ENCODE measurements at regions not wholly inside any gene's neighbourhood (a gene's known extent, or its start where the extent isn't known, plus 50 kb on each side); places are given as distances from the start of the nearest gene placed in this dataset.

DNA sequence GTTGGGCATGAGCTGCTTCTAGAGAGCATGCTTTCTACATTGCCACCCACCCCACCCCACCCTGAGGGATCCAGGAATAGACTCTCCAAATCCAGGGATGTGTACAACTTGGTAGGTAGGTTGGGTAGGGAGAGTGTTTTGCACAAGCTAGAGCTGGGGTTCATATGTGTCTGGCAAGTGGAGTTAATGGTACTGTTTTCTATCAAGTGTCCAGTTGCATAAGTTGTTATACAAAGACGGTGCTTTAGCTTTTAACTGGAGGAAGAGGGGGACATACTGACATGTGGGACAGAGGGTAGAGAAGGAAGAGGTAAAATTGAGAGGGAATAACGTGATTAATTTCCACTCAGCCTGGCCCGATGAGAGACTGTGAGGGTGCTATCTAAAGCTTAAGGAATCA is 51.0 kb upstream of the TNC start:
- FAIRE-seq: no peak

DNA sequence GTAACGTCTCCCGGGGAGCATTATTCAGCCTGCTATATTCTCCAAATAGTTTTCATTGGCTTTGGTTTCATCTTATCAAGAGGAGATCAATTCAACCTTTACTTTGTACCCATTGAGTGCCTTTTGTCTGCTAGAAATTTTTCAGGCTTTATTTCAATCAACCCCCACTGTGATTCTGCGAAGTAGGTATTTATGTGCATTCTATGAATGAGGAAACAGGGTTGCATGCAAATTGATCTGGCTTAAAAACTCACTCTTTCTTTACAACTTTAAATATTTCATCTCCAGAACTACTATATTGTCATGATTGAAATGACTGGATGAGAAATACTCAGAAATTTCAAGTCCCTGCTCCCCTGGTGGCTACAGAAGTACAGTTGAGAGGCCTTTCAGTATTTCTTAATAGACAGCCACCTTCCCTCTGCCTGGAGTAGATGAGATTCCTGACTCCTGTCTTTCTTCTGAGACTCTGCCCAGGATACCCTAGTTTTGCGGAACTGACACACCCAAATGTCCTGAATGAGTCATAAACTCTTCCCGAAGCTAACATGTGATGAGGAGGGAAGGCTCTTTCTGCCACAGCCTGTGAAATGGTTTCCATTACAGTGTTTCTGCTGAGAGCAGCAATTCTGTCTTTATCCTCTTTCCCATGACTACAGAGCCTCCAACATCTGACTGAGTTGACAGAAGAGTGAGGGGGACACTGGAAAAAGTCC is 52.6 kb upstream of the TNC start:
- no peak for FAIRE-seq

DNA sequence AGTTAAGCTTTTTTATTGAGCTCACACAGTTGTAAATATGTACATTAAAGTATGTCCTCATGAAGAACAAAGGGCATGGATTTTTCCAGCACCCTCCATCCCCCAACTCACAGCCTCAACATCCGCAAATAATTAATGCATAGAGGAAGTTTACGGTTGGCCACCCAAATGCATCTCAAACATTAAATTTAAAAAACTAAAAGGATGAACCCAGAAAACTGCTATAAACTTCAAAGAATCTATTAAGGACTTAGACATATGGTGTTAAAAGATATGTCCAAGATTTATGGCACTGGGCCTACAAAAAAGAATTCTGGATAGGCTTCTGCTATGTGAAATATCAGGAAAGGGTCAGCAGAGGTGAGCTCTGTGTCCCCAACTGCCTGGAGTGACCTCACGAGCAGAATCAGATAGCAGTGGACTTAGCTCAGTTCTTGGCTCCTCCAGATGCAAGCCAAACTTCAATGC is 54.0 kb upstream of the TNC start:
- FAIRE-seq: no peak

DNA sequence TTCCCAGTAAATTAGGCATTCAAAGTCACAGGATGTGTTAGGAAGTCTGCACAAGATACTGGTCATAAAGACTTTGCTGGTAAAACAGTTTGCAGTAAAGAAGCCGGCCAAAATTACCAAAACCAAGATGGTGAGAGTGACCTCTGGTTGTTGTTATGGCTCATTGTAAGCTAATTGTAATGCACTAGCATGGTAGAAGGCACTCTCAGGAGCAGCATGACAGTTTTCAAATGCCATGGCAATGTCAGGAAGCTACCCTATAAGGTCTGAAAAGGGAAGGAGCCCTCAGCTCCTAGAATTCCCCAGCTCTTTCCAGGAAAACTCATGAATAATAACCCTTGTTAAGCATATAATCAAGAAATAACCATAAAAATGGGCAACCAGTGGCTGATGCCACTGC is 64.3 kb upstream of the TNC start:
- FAIRE-seq: no peak

DNA sequence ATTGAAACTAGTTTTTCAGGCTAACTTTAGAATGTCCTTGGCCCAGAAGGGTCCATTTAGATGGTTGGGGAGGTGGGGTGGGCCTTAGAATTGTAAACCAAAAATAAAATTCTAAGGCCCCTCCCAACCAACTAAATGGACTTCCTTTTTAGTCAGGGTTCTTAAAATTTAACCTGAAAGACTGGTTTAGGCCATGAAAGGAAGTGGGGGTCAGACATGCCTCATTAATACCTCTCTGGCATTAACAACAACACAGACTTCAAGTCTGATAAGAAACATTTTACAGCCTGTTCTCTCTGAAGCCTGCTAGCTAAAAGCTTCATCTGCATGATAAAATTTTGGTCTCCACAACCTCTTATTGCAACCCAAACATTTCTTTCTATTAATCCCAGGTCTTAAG is 65.5 kb upstream of the TNC start:
- FAIRE-seq: no peak

DNA sequence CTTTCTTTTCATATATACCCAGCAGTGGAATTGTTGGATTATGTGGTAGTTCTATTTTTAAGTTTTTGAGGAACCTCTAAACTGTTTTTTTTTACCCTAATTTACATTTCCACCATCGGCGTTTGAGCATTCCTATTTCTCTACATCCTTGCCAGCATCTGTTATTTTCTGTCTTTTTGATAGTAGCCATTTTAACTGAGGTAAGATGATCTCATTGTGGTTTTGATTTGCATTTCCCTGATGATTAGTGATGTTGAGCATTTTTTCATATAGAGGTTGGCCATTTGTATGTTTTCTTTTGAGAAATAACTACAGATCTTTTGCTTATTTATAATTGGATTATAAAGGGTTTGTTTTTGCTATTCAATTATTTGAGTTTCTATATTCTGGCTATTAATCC is 71.7 kb upstream of the TNC start:
- FAIRE-seq: no peak

DNA sequence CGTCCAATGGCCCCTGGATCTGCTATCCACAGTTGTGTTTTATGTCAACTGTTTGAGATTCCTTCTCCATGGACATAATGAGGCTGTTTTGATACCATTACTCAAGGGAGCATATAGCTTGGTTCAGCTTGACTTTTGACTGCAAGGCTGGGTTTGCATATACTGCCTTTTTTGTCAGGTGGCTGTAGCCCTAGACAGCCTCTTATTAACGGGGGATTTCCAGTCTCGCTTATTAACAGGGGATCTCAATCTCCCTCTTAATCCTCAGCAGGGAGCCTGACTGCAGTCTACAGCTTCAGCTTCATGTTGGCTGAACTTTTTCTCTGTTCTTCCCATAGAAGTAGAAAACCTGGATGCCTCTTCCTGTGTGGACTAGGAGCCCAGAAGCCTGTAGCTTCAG is 73.7 kb upstream of the TNC start:
- FAIRE-seq: no peak

DNA sequence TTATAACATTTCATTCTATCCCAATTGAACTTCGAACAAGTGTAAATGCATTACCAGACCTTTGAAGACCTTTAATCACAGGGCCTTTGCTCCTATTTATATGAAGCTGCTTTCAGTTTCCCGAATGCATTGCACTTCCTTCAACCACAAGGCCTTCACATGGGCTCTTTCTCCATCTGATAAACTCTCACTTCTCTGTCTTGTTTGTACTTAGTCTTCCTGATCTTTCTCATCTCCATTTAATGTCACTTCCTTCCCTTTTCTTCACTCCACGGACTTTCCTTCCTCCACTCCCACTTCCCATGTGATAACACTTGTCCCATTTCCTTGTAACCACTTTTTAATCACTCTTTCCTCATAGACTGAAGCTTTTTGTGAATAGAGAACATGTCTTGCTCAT is 74.3 kb upstream of the TNC start:
- no peak for FAIRE-seq

DNA sequence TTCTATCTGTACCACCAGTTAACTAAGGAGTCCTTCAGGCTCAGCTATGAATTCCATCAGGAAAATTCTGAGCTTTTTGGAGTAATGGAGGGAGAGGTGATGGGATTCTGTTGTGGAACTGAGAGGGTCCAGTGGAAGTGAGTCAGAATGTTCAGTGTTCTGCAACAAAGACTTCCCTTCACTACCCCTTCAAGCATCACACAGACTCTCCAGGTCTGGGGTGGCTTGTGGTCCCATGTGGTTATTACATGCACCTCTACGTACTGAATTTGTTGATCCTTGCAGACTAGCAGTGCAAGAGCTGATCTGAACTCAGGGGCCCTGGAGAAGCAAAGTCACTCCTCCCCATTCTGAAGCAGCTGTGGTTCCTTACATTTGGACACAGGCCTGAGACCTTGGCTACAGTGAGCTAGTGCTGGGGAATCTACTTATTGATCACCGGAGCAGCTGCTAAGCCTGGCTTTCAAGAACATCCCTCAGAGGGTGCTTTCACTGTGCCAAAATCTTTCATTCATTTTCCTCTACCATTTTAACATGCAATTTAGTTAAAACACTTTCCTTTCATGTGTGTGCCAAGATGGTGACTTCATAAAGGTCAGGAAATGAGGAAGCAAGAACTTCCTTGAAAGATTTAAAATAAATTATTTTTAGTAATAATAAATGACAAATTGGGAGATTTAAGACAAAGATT is 75.0 kb upstream of the TNC start:
- no peak for FAIRE-seq

DNA sequence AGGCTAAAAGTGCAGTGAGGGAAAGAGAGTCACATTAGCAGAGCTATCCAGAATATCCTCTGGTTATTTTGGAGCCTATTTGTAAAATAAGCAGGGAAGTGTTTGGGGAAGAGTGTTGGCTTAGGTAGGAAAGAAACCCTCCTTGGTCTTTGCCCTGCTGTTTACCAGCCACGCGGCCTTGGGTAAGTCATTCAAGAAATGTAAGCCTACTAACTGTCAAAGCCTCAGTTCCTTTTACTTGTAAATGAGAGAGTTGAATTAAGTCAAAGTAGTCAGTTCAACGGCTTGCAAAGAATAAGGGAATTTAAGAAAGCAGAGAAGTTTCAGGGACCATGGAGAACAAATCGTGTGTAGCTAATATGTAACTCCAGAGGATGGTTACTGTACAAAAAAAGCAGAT is 75.8 kb upstream of the TNC start:
- FAIRE-seq: no peak

DNA sequence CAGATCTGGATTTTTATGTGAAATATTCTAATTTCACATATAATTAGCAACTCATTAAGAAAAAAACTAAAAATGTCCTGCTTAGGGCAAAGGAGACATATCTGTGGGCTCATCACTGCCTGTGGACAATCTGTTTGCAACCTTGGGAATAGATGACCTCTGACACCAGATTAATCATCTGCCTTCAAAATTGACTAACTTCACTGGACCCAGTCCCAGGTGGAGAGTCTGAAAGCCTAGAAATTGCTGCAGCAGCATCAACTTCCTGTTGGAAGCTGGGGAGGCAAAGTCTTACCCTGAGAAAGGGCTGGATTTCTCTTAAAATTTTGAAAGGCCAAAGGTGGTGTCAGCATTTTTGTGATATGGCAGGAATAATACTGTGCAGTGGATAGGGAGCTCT is 76.3 kb upstream of the TNC start:
- FAIRE-seq: no peak

DNA sequence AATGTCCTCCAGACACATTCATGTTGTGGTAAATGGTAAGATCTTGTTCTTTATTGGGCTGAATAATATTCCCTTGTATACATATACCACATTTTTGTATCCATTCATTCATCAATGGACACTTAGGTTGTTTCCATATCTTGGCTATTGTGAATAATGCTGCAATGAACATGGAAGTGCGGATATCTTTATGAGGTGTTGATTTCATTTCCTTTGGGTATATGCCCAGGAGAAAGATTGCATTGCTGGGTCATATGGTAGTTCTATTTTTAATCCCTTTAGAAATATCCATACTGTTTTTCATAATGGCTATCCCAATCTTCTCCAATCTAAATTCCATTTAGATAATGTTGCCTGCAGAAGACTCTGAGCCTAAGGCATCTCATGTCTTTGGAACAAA is 78.0 kb upstream of the TNC start:
- no peak for FAIRE-seq

DNA sequence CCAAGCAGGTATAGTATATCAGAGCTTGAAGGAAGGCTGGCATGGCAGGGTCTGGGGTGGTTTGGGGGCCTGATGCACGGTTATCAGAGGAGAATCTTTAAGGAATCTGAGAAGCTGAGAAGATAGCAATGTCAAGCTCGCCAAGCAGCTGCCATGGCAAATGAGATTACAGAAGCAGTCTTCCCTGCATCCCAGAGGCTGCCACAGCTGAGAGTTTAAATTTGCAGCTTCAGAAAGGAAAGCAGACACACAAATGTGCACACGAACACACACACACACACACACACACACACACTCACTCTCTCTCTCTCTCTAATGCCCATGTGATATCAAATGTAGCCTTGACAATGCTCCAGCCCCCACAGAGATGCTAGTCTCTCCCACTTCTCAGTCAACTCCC is 79.0 kb upstream of the TNC start:
- FAIRE-seq: no peak

DNA sequence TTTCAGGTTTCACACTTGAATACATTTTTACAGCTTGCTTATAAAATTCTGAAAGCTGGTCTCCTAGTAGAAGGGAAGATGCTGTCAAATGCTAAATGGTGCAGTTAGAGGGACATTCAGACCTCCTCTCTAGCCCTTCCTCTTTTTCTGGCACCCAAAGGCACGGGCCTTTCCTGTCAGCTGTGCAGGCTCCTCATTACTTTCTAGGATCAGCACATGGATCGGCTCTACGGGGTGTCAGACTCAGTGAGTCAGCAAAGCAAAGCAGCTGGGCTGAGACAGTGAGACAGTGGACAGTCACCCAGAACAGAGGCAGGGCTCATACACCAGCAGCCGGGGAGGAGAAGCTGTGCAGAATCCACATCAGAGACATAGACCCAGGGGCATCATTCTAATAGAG is 80.0 kb upstream of the TNC start:
- FAIRE-seq: no peak

DNA sequence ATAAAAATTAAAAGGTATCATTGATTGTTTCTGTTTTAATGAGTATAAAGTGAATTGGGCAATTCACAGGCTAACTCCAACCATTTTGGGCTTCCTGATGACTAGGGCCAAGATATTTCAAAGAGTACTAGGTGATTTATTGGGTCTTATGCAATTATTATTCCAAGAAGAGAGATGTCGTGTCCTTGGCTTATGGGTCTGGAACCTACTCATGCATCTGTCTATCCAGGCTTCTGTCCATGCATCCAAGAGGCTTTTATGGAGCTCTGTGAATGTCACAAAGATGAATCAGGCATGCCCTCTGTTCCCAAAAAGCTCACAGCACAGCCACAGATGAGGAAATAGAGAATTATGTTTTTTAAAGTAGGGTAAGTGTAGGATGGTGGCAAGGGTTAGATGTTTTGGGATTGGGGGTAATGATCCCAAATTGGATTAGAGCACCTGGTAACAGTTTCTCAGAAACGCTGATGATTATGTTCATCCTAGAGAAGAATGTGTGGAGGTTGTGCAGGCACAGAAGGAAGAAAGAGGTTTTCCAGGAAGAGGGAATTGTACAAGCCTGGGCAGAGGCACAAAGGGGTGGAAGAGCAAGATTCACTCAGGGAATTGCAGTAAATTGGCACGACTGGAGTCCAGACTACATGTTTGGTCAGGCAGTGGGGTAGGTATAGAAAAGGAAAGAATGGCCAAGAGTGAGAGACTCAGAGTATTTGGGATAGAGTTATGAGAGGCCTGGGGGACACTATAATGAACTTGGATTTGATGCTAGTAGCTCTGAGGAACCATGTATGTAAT is 83.0 kb upstream of the TNC start:
- no peak for FAIRE-seq

DNA sequence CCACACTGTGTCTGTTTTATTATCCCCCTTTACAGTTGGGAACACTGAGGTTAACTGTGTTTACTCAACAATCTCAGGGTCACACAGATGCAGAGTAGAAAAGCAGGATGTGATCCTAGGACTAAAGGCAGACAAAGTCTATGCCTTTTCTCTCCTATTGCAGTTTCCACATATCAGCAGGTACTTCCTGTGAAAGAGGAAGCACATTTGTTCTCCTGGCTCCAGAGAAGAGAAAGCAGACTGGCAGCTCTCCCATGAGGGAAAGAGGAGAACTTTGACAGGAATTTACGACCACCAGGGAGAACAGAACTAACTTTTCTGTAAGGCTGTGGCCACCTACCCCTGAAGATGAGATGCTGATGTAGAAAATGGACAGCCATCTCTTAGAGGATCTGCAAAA is 84.2 kb upstream of the TNC start:
- FAIRE-seq: no peak

DNA sequence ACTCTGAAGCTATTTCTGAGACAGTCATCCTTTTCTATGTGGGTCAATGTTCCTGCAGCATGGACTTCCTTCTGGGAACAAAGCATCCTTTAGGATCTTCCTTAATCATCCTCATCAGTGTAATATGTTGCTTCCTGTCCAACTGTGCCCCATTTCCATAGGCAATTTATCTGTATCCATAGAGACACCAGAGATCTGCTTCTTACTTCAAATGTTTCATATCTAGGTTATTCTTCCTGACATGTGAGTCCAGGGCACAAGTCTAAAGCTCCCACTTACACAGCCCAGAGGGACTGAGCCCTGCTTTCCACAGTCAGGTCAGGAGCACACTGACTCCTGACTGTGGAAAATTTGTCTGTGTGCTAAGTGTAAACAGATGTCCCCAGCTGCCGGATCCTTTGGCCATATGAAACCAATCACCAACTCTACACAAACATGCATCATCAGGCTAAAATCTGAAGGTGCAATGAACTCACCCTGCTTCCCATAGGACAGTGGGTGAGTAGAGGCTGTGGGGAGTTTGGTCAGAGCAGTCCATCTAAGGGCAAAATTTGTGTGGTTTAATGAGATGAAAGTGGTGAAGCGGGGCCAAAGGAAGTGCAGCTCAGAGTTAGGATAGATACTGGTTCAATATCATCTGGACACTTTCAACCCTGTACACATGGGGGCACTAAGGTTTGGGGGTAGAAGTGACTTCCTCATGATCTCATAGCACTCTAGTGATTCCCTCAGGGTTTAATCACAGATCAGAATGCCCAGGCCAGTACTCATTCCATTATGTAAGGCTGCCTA is 85.2 kb upstream of the TNC start:
- no peak for FAIRE-seq

DNA sequence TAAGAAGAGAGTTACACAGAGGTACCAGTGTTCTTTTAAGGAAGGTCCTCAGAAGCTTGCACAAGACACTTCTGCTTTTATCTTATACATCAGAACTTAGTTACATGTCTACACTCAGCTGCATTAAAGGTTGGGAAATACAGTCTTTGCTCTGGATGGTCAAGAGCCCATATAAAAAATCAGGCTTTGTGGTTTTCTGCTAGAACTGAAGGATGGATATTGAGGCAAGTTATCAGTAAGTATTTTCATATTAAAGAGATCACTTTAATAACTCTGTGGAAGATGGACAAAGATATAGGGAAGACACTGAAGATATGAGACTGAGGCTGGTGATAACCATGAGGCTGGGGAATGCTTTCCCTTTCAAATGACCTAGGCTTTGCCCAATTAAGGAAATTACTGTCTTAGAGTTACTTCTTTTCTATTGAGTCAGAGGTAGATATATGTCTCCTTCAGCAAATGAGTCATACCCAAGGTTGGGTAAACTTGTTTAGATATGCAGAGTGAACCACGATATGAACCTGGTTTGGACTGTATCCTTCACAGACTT is 87.0 kb upstream of the TNC start:
- no peak for FAIRE-seq

DNA sequence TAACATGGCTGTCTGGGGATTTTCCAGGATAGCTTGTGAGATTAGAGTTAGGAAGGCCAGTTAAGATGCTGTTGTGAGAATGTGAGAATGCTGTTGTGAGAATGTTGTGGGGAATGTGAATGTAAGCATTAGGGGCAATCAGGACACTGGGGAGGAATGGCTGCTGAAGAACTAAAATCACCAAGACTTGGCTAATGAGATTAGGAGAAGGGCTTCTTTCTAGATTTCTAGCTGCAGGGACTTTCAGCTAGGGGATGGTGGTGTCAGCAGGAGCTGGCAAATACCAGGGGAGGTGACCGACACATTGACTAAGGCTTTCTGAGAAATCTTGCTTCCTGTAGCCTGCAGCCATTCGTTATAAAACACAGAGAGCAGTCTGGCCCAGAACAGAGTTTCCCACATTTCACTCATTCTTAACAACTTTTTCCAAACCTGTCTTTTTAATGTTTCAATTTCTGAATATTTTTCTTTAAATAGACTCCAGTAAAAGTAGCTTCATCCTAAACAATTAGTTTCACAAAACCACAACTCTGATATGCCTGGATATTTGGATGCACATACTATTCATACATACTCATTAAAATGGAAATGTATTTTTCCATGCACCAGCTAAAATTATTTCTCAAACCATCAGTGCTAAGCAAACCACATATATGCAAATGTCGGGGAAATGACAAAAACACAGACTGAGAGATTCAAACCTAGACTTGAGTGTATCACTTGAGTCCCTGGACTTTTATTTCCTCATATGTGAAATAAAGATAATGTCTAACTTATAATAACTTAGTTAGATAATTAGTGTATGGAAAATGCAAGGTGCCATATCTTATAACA is 89.3 kb upstream of the TNC start:
- FAIRE-seq: no peak

DNA sequence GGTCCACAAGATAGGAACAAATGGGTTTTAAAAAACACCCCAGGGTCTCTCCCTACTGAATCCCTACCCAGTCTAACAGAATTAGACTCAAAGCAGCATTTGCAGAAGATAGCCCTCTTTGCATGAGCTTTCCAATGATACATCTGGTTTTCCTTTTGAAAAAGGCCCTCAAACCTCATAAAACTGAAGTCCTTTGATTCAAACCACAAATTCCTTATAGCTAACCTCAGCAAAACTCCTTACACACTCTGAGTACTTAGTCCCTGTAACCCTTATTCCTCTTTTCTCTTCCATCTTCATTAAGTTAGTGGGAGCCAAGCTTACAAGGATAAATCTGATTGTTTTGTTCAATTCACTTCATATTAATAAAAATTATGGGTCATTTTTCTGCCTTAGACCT is 90.5 kb upstream of the TNC start:
- FAIRE-seq: no peak

DNA sequence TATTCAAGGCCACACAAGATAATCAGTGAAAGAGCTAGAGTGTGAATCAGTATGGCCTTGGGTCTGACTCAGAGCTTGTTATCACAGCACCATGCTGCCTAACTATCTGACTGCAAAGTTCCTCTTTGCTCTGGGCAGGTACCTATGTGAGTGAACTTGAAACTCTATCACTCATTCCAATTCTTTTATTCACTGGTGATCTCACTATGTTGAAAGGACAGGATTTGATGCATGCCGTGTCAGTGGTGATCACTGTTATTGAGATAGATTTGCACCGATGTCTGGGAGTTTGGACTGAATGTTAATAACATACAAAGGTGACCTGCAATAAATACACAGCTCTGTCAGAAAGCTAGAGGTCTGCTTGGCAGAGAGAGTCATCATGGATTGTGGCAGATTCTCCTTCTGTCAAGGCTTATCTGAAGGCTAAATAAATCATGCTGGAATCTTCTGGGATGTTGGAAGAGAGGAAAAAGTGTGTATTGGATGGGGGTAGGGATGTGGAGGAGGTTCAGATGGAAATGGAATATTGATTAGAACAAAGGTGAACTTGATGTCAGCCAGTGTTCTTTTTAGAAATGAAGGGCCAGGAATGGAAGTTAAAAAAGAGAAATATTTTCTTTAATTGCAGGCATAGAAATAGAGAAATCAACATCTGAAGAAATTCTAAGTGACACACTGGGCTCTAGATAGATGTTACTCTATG is 91.8 kb upstream of the TNC start:
- FAIRE-seq: no peak
